PC-3 (cell line): ENCODE measurements at regions not wholly inside any gene's neighbourhood (a gene's known extent, or its start where the extent isn't known, plus 50 kb on each side); places are given as distances from the start of the nearest gene placed in this dataset.

Experiments
- CTCF ChIP-seq: fragments of 300-600 bp; sonication (generic); conservative IDR thresholded peaks from 2 replicates; pipeline ENCODE4 v1.5.1; 2017; ENCODE audit warnings: antibody characterized with exemption, low read depth, mild to moderate bottlenecking, low read length
- EZH2phosphoT487 ChIP-seq: fragments of 300-600 bp; sonication (generic); IDR thresholded peaks from 2 replicates; pipeline ENCODE4 v1.6.1; 2018; ENCODE audit warnings: mild to moderate bottlenecking, antibody characterized with exemption, low read length, borderline replicate concordance

- TF ChIP-seq CTCF (no peak), EZH2phosphoT487 (no peak)
Measured at GRCh38 chr11:93073508-93074280, 104.2 kb downstream of the MTNR1B start.
